ENCODE measurements at regions not wholly inside any gene's neighbourhood (a gene's known extent, or its start where the extent isn't known, plus 50 kb on each side); places are given as distances from the start of the nearest gene placed in this dataset.

DNA sequence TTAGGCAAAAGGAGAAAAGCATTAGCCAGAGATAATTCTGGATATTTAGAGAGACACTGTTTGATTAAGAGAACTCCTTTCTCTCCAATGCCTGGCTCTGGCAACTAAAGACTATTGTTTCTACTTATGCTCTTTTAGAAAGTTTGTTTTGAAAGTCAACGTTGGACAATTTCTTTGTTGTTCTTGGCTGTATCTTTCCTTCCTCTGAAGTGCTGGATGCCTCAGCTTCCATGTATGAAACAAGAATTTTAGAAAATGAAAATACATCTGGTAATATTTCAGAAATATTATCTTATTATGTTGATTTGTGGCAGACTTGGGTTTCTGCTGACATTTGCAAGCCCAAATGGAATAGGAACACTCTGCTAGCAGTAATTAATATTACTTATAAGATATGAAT is 382.6 kb downstream of the SNAPC1 start:
- DNase-seq (ENCODE audit: low spot score), result no peak

DNA sequence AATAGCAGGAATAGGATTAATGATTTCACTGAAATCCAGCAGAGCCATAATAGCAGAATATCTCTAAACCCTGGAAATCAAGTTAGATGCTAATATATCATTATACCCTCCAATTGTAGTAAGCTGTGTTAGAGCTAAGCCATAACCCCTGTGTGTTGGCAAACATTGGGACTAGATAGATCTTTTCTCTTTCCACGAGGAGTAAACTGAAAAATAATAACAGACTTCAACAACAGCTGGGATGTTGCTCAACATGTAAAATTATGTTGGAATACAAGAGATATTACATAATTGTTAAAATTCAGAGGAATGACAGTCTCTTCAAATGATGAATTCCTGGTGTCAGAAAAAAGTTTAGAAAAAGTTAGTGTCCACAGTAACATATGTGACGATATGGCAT is 383.8 kb downstream of the SNAPC1 start:
- DNase-seq (ENCODE audit: low spot score), result no peak

DNA sequence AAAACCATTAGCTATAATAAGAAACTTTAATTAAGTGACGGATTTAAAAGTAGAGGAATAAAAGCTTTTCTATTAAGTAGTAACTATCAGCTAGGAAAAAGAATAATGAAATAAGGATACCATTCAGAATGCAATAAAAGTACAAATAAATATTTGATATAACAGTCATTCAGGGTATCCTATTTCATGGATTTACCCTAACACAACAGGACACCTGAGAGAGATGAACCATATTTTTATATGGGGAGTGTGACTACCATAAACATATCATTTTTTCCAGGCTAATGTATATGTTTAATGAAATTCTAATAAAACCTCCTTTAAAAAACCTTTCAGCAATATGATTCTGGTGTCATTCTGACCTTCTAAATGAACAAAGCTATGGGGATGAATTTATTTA is 393.8 kb downstream of the SNAPC1 start:
- no peak for DNase-seq (ENCODE audit: low spot score)

DNA sequence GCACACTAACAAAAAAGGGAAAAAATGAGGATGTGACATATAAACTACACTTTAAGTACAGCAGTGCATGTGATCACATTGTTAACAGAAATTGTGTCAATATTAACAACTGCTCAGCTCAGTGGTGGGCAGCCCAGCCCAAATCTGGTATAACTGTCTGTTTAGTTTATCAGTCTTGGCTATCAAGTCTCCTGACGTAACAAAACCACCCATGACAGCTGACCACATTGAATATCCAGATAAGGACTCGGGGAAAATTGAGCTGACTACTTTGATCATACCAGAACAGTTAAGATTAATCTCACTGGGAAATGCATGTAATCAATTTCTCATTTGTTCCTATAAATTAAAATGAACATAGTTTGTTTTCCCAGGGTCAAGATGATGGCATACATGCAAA is 396.6 kb downstream of the SNAPC1 start:
- DNase-seq (ENCODE audit: low spot score), result no peak

DNA sequence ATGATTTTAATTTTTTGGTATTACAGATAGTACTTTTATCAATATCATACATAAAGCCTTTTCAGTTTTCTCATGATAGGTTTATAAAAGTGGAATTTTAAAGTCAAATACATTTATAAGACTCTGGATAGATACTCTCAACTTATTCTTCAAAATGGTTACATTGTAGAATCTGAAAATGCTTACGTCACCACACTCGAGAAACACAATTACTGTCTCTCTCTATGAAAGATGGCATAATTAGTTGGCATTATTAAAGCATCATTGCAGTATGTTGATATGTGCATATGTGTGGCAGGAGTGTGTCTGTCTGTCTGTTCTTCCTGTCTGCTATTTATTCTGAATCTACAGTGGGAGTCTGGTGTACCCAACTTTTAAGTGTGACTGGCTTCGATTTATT is 397.1 kb downstream of the SNAPC1 start:
- DNase-seq (ENCODE audit: low spot score), result no peak

DNA sequence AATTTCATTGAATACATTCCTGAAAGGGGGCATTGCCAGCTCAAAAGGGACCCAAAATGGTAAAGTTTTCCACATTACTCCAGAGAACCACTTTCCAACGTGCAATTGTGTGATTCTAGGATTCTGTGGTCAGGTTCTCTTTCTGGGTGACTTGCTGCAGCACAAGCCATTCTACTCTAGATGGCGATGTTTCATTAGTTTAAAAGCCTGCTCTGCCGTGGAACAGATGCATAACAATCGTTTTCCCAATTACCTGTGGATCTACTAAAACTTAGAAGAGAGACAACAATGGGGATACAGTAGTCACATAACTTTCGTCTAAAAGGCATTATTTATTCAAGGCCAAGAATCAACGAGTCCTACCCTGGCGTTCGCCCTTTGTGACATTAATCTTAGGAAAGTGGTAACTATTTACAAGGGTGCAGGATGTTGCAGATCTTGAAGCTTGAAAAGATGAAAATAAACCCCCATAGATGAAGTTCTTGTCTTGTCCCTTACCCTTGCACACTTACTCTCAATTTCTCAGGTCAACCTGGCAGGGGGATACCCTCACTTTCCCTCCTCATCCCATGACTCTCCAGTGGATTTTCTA is 400.9 kb downstream of the SNAPC1 start:
- peak; percentile 17 for DNase-seq (ENCODE audit: low spot score)

DNA sequence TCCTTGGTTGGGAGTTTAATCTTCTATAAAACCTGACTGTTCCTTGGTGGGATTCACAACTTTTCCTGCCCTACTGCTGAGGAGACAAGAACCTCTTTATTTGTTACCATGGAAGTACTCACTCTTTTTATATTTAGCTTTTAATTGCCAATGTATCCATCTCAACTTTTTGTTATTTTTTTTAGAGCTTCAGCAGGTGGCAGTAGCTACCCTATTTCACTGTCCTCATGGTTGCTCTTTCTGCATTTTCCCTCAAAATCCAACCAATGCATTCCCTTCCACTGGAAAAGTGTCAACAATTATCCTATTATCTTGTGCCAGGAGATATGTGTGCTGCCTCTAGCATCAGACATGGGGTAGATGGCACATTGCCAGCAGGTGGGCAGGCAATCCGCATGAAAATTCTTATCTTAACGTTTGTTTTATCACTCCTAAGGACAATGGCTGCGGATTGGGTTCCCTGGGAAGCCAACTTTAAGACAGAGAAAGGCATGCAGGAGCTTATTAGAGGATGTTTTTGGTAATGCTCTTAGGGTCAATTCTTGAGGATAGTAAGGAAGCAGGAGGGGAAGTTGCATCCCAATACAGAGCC is 406.4 kb downstream of the SNAPC1 start:
- no peak for DNase-seq (ENCODE audit: low spot score)

DNA sequence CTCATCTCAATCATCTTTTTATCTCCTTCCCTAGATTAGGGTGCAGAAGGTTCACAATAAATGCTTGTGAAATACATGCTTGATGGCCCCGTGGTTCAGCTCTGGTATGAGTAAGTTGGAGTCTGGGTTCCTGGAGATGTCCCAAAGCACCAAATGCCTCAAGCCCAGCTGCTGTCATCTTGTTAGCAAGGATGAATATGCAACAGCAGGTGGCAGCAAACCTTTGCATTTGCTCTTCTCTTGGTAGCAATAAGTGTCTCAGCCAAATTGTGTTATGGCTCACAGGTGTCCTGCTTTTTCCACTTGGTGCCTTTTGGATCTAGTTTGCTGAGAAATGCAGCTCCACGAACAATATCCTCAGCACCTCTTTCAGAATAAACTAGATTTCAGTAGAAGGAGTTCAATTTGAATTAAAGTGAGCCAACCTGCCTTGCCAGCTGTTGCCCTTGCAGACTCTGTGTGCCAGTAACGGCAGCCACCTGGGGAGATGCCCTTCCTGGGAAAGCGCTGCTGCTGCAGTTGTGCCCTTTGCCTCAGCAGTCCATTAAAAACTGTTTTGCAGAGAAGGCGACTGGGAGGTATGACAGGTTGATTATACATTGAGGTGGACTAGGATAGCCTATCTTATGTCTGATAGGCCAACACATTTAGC is 417.3 kb downstream of the SNAPC1 start:
- DNase-seq (ENCODE audit: low spot score), result peak; percentile 37

DNA sequence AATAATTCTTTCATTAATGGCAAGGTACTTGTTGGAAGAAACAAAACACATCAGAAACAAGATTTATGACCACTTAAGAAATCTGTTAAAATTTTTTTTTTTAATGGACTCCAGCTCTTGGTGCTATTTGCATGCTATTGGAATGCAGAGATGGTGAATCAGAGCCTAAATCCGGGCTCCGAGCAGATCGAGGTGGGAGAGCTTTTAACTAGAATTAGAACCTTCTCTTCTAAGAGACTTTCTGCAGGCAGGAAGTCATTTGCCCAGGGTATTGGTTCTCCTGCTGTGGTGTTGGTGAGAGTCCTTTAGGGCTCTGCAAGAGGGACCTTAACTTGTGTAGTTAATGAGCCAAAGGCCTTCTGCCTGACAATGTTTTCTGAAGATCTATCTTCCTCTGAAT is 419.4 kb downstream of the SNAPC1 start:
- DNase-seq (ENCODE audit: low spot score), result no peak

DNA sequence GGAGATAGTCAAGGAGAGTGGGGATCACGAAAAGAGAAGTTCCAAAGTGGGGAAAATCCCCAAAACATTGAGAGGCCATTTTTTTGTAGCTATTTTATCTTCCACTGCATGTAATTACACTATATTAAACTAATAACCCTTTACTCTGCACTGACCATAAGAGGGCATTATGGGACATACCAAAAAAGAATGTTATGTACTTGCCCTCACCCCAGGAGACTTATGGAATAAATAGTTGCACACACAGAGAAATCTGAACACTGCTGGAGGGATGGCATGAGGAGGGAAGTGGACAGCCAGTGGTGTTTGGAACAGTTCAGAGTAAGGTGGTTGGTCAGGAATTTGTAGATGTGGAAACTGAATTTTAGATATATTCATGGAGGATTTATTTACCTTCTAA is 422.9 kb downstream of the SNAPC1 start:
- no peak for DNase-seq (ENCODE audit: low spot score)

DNA sequence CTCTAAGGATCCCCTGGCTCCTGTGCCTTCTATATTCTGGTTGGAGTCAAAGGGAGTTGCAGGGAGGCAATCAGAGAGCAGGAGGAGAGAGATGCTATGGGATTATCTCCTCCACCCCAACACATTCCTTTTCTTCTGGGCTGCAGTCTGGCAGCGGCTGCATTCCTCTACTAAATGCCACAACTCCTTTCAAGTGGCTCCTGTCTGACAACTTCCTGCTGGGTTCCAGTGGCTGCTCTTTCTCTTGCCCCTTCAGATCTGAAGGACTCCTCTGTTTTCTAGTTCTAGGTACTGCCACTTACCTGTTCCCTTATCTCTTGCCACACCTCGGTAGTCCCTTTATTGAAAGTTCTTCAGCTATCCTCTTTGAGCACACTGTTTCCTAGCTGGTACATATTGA is 425.0 kb downstream of the SNAPC1 start:
- DNase-seq (ENCODE audit: low spot score), result no peak

DNA sequence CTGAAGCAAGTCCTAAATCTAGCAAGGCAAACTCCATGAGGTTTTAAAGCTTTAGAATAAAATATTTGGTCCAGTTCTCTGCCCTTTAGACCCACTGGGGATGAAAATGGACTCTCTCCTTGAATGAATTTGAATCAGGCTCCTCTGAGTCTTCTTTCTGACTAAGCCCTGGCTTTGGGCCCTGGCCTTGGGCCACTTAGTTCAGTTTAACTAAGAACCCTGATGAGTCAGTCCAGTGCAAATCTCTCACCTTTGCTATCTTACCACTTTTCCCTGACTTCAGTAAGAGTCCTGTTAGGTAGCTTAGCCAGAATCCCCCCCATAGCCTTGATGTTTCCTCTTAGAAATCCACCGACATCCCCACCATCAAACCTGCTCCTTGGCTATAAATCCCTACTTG is 427.5 kb downstream of the SNAPC1 start:
- no peak for DNase-seq (ENCODE audit: low spot score)

DNA sequence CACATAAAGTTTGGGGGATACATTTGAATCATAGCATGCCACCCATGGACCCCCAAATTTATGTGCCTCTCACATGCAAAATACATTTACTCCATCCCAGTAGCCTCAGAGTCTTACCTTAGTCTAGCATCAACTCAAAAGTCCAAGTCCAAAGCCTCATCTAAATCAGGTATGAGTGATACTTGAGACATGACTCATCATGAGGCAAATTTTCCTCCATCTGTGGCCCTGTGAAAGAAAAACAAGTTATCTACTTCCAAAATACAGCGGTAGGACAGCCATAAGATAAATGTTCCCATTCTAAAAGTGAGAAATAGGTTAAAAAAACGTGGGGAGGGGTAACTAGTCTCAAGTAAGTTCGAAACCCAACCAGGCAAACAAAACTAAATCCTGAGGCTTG is 444.2 kb downstream of the SNAPC1 start:
- no peak for DNase-seq (ENCODE audit: low spot score)

DNA sequence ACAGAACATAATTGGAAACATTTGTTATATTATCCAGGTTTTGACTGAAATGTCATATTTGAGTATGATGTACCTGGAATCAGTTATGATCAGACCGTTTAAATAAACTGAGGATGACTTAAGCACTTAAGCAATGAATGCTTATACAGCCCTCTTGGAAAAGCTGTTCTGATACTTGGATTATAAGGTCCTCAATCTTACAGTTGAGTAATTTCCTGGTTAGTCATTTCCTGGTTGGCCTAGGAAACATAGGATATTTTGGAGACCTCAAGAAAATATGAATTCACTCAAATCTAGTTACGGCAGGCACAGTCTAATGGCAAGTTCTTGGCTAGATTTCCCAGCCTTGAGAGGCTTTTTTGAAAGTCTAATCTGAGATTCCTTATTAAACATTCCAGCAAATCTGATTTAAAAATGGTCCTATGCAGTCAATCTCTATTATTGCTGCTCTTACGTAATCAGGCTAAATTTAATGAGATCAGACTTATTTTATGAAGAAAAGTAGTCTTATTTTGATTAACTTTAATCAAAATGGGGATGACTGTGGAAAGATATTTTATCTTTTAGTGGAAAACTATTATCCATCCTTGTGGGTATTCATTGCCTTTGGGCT is 447.2 kb downstream of the SNAPC1 start:
- DNase-seq (ENCODE audit: low spot score), result peak; percentile 19

DNA sequence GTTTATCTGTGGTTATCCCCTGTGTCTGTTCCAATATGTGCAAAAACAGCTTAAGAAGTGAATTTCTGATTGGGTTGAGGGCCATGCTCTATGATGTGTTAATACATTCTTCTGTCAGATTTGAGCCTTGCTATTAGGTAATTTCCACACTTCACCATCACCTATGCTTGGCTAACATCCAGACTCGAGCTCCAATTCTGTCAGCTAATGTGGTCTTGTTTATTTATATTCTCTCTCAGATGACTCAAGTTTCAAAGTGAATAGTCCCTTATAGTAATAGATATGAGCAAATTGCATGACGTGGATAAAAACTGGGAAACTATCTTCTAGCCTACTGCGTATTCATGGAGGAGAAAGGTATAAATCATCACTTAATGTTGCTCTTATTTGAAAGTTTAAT is 451.3 kb downstream of the SNAPC1 start:
- no peak for DNase-seq (ENCODE audit: low spot score)

DNA sequence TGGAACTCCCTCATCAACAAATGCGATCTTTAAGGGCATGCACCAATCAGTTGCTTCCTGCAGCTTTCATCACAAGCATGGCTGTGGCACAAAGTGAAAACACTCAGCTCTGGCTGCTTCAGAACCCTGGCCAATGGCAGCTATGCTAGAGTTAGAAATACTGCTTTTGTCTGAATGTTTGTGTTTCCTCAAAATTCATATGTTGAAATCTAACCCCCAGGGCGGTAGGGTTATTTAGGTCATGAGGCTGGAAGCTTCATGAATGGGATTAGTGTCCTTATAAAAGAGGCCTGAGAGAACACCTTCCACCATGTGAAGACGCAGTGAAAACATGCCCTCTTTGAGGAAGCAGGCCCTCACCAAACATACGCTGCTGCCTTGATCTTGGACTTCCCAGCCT is 453.9 kb downstream of the SNAPC1 start:
- no peak for DNase-seq (ENCODE audit: low spot score)

DNA sequence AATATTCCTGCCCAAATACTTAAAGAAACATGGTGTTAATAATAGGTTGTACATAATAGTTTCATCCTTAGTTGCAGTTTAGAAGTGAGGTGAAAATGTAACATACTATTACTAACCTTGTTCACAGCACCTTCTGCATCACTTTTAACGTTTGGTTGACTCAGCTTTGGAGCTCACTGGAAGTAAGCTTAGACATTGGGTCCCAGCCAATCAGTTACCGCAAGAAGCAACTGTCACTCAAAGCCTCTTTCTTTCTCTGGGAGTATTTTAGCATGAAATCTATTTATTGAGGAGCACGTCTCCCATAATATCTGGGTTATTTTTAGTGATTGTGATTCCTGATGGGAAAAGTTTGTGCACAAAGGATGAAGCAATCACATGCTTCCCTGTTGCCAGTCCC is 472.6 kb downstream of the SNAPC1 start:
- DNase-seq (ENCODE audit: low spot score), result no peak

DNA sequence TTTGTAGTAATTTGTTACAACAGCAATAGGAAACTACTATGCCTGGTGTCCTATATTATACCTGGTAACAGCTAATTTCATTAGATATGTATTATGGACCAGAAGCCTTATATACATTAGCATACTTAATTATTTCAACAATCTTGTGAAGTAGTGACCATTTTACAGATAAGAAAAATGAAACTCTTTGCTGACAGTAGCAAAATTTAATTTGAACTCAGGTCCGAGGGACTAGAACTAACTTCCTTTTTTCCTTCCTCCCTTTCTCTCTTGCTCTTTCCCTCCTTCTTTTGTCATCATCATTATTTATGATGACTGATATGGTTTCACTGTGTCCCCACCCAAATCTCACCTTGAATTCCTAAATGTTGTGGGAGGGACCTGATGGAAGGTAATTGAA is 482.0 kb downstream of the SNAPC1 start:
- DNase-seq (ENCODE audit: low spot score), result no peak

DNA sequence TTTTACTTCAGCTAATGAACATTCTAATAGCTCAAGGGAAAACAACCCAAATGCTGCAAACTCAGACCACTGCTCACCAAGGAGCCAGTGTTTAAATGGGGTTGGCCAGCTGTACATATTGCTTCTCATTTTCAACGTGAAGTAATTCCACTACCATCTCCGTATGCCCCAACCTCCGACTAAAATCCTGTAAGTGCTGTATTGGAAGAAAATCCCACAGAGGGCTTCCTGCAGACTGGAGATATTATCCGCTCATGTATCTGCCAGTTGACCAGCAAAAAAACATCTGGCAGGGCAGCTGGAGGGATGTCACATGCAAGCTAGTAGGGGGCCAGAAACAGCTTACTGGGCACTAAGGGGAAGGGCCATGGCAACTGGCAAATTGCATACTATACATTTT is 485.0 kb downstream of the SNAPC1 start:
- DNase-seq (ENCODE audit: low spot score), result no peak

DNA sequence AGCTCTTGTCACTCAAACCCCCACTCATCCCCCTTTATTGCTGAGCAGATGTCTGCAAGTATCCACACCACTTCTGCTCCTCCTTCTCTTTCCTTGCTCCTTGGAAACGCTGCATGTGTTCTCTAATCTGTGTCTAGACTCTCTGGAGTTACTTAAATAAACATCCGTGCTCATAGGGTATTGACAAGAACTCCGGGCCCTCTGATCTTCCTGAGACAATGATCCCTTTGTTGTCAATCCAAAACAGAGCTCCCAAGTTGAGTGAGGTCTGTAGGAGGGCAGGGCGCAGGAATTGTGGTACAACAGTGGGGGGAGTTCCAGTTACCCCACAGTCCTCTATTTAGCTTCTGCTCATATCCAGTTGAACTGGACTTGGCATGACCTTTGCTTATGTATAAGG is 489.0 kb downstream of the SNAPC1 start:
- no peak for DNase-seq (ENCODE audit: low spot score)

DNA sequence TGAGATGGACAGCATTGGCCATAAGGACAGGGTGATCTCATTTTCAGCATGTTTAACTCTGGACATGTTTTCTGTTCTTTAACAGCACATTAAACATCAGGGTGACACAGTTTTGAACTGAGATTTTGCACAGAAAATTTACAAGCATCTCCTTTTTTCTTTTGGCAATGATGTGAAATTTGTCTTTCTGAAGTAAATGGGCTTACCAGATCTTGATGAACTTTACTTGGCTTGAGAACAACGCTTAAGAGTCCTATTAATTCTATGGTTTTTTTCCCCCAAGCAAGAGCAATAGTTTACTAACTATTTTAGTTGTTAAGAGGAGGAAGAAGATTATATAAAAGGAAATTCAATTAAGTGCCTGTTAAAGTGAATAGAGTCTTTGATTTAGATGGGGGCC is 491.0 kb downstream of the SNAPC1 start:
- DNase-seq (ENCODE audit: low spot score), result no peak

DNA sequence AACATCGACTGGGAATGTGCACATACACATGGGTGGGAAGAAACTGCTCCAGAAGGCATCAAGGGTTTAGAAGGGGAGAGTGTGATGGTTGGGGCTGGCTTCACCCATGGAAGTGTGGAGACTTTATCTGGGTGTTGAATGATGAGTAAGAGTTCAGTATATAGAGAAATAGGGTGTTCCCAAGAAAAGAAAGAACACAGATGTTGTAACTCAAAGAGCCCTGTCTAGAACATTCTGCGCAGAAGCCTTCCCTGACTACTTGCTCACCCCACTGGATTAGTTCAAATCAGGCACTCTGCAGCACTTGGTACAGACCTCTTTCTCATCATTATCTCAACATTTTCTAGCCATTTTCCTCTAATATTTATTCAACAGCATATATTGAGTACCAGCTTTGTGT is 491.7 kb downstream of the SNAPC1 start:
- no peak for DNase-seq (ENCODE audit: low spot score)

DNA sequence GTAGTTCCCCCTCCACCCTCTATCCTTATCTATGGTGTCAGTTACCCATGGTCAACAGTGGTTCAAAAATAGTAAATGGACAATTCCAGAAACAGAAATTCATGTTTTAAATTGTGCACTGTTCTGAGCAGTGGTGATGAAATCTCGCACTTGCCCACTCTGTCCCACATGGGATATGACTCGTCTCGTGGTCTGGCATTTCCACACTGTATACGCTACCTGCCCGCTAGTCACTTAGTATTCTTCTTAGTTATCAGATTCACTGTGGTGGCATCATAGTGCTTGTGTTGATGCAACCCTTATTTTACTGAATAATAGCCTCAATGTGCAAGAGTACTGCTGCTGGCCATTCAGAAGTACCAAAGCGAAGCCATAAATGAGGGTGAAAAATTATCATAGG is 507.0 kb downstream of the SNAPC1 start:
- no peak for DNase-seq (ENCODE audit: low spot score)

DNA sequence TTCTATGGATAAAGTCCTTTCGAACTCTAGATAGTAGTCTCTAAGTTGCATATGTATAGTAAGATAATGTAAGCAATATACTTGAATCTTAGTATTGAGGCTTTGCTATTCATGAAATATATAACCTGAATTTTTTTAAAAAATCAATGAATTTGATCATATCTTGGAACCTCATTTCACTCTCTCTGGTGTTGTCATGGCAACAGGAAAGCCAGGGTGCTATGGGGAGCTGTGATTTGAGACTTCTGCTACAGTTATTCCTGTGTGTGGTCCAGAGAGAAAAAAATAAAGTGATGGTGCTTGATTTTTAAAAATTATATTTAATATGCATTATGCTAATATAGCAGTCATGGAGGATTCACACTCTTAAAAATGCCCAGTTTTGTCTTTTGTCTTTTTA is 508.0 kb downstream of the SNAPC1 start:
- no peak for DNase-seq (ENCODE audit: low spot score)

Data from hepatic stellate cell (primary cell).